GM12878 (cell line): ENCODE measurements at regions not wholly inside any gene's neighbourhood (a gene's known extent, or its start where the extent isn't known, plus 50 kb on each side); places are given as distances from the start of the nearest gene placed in this dataset.

Experiments
- ATAC-seq: fragments of 200-7000 bp; cut with Tn5 transposase; 3 replicates; pipeline ENCODE4 v1.9.1; 2020; ENCODE audit warnings: mild to moderate bottlenecking, moderate library complexity
- BruUV-seq: library from RNA; stranded (reverse); fragments of 400-500 nt; replicated peaks from 2 replicates; lab custom pipeline; 2021; lab: Mats Ljungman, UMichigan
- CTCF ChIA-PET: fragments of 300-600 bp; sonication (Branson Sonifier 250); formaldehyde crosslinking; extraction: SDS; loops from one replicate; lab custom pipeline; 2021; ENCODE audit warnings: inconsistent platforms; lab: Yijun Ruan, JAX
- POLR2A ChIA-PET: fragments of 350-600 bp; formaldehyde crosslinking; extraction: SDS; loops from one replicate; lab custom pipeline; 2021; ENCODE audit warnings: inconsistent platforms; lab: Charles Lee
- RAD21 ChIA-PET: fragments of 300-600 bp; sonication (Branson Sonifier 250); formaldehyde crosslinking; loops from one replicate; lab custom pipeline; 2023; ENCODE audit warnings: antibody characterized with exemption; ENCODE audit not compliant: unreplicated experiment; lab: Charles Lee
- SMC1A ChIA-PET: fragments of 300-600 bp; sonication (Branson Sonifier 250); formaldehyde crosslinking; loops from one replicate; lab custom pipeline; 2023; ENCODE audit not compliant: unreplicated experiment, uncharacterized antibody; lab: Charles Lee
- DNase-seq: peaks from one replicate; pipeline ENCODE4 v3.0.0-alpha.2; 2011; ENCODE audit warnings: low read depth, low spot score
- FAIRE-seq: peaks from 3 replicates; lab custom pipeline; 2011; peaks lifted over from hg19 to GRCh38; lab: Jason Lieb, UNC
- H2AFZ ChIP-seq: 2 replicates; pipeline ENCODE4 v1.6.0; 2011; ENCODE audit warnings: low read depth, low read length, control low read depth; ENCODE audit not compliant: control insufficient read depth
- H3K27ac ChIP-seq: 2 replicates; pipeline ENCODE4 v1.5.1; 2011; ENCODE audit warnings: control low read depth; ENCODE audit not compliant: control insufficient read depth, insufficient read depth
- H3K27me3 ChIP-seq, 2 experiments: replicated peaks in 1 of 2; 2 replicates each; pipeline versions ENCODE4 v1.6.0 to v1.6.1; 2011; ENCODE audit warnings: low read length in 1 of 2; ENCODE audit not compliant: control insufficient read depth in 2 of 2, insufficient read depth in 2 of 2
- H3K36me3 ChIP-seq, 2 experiments: 2 replicates each; pipeline ENCODE4 v1.5.1; 2011; ENCODE audit warnings: low read length in 1 of 2; ENCODE audit not compliant: control insufficient read depth in 2 of 2, insufficient read depth in 2 of 2
- H3K4me1 ChIP-seq: 2 replicates; pipeline ENCODE4 v1.6.1; 2011; ENCODE audit warnings: mild to moderate bottlenecking, low read length, moderate library complexity, mixed read lengths; ENCODE audit not compliant: control insufficient read depth, insufficient read depth
- H3K4me2 ChIP-seq: 2 replicates; pipeline ENCODE4 v1.6.0; 2011; ENCODE audit warnings: control low read depth; ENCODE audit not compliant: control insufficient read depth, insufficient read depth
- H3K4me3 ChIP-seq: fragments of 200-600 bp; sonication (generic); 2 replicates; pipeline ENCODE4 v1.5.1; 2016
- H3K79me2 ChIP-seq: 2 replicates; pipeline ENCODE4 v1.6.0; 2011; ENCODE audit warnings: low read length; ENCODE audit not compliant: control insufficient read depth, insufficient read depth
- H3K9ac ChIP-seq: 2 replicates; pipeline ENCODE4 v1.8.0; 2011; ENCODE audit warnings: low read length, control low read depth, mixed read lengths; ENCODE audit not compliant: control insufficient read depth, insufficient read depth
- H3K9me3 ChIP-seq: replicated peaks from 3 replicates; pipeline ENCODE4 v1.5.1; 2011; ENCODE audit warnings: mild to moderate bottlenecking, low read length; ENCODE audit not compliant: control insufficient read depth, insufficient read depth
- H4K20me1 ChIP-seq: 2 replicates; pipeline ENCODE4 v1.6.0; 2011; ENCODE audit not compliant: control insufficient read depth, insufficient read depth
- BRCA1 ChIP-seq: IDR thresholded peaks from 2 replicates; pipeline ENCODE4 v1.6.1; 2011; ENCODE audit warnings: low read depth, low read length, improper control_type of control experiment
- CBFB ChIP-seq: IDR thresholded peaks from 2 replicates; pipeline ENCODE4 v1.6.1; 2016; ENCODE audit warnings: antibody characterized with exemption, low read depth
- CHD2 ChIP-seq: IDR thresholded peaks from 2 replicates; pipeline ENCODE4 v1.6.1; 2011; ENCODE audit warnings: low read depth, low read length, improper control_type of control experiment, borderline replicate concordance
- CREM ChIP-seq: IDR thresholded peaks from 2 replicates; pipeline ENCODE4 v1.6.1; 2014; ENCODE audit warnings: antibody characterized with exemption, low read depth
- FOXM1 ChIP-seq: IDR thresholded peaks from 2 replicates; pipeline ENCODE4 v1.6.1; 2012; ENCODE audit warnings: low read depth, mild to moderate bottlenecking, inconsistent platforms, low read length, moderate library complexity
- GATAD2B ChIP-seq: fragments of 450-650 bp; conservative IDR thresholded peaks from 2 replicates; pipeline ENCODE4 v1.6.1; 2017; ENCODE audit warnings: low read depth, mild to moderate bottlenecking, moderate library complexity
- JUND ChIP-seq: IDR thresholded peaks from 2 replicates; pipeline ENCODE4 v1.6.1; 2012; ENCODE audit warnings: low read depth, mild to moderate bottlenecking, low read length, improper control_type of control experiment, moderate library complexity
- KDM1A ChIP-seq: fragments of 200-600 bp; sonication (generic); IDR thresholded peaks from 2 replicates; pipeline ENCODE4 v1.6.1; 2016; ENCODE audit warnings: borderline replicate concordance
- NRF1 ChIP-seq: conservative IDR thresholded peaks from 2 replicates; pipeline ENCODE4 v1.6.1; 2011; ENCODE audit warnings: mild to moderate bottlenecking, low read depth, low read length, improper control_type of control experiment
- SIX5 ChIP-seq: IDR thresholded peaks from 2 replicates; pipeline ENCODE4 v1.6.1; 2011; ENCODE audit warnings: mild to moderate bottlenecking, low read depth, low read length, moderate library complexity; ENCODE audit not compliant: severe bottlenecking
- SP1 ChIP-seq: IDR thresholded peaks from one replicate; pipeline ENCODE4 v1.6.1; 2011; ENCODE audit warnings: low read depth, low read length
- STAT3 ChIP-seq: IDR thresholded peaks from 2 replicates; pipeline ENCODE4 v1.6.1; 2011; ENCODE audit warnings: low read depth, low read length, improper control_type of control experiment
- TCF7 ChIP-seq: IDR thresholded peaks from 2 replicates; pipeline ENCODE4 v1.6.1; 2014; ENCODE audit warnings: antibody characterized with exemption, borderline replicate concordance
- WRNIP1 ChIP-seq: IDR thresholded peaks from 2 replicates; pipeline ENCODE4 v1.6.1; 2011; ENCODE audit warnings: low read depth, low read length, improper control_type of control experiment, borderline replicate concordance
- WGBS: methylation state at CpG from one replicate; pipeline ENCODE4 v1.1.6; 2016; ENCODE audit warnings: low lambda C conversion rate; ENCODE audit not compliant: insufficient replicate concordance, insufficient coverage; ENCODE audit errors: missing lambda C conversion rate; 5-methylcytosine and 5-hydroxymethylcytosine counted together
- in situ Hi-C: fragments of 300-500 bp; cut with MboI; formaldehyde crosslinking; loops from 9 replicates; pipeline ENCODE4 v1.14.3; 2018; ENCODE audit warnings: mixed read lengths
- intact Hi-C: fragments of 100-400 bp; cut with micrococcal nuclease; formaldehyde crosslinking; loops from one replicate; pipeline ENCODE4 v1.14.2; 2022; ENCODE audit not compliant: unreplicated experiment
- TF ChIP-seq, protein P1 (sequence below): IDR thresholded peaks from 2 replicates; pipeline ENCODE4 v1.6.1; 2011; ENCODE audit warnings: borderline replicate concordance, low read depth, mild to moderate bottlenecking, moderate library complexity, low read length; ENCODE audit not compliant: insufficient read depth, poor library complexity, severe bottlenecking
- TF ChIP-seq, protein P2 (sequence below): fragments of 450-650 bp; IDR thresholded peaks from 2 replicates; pipeline ENCODE4 v1.6.1; 2017; ENCODE audit warnings: antibody characterized with exemption, mild to moderate bottlenecking, moderate library complexity

- CTCF ChIA-PET, result no interaction called here
- Histone ChIP-seq H3K27ac (no peak overlapping the region), H3K4me3 (no peak overlapping the region), H3K4me2 (no peak overlapping the region), H3K9ac (no peak overlapping the region), H2AFZ (no peak overlapping the region), H4K20me1 (no peaks in the 10 kb centered on the region), H3K27me3 (no peaks in the 10 kb centered on the region), H3K9me3 (no peaks in the 10 kb centered on the region), H3K4me1 (no peaks in the 10 kb centered on the region), H3K79me2 (no peaks in the 10 kb centered on the region), H3K36me3 (no peaks in the 10 kb centered on the region)
- DNase-seq (no peak), FAIRE-seq (no peak), ATAC-seq (no peak)
- BruUV-seq, result no TSS peak
- SMC1A ChIA-PET, result no interaction called here
- POLR2A ChIA-PET, result no interaction called here
- RAD21 ChIA-PET, result no interaction called here
- TF ChIP-seq, protein P1, sequence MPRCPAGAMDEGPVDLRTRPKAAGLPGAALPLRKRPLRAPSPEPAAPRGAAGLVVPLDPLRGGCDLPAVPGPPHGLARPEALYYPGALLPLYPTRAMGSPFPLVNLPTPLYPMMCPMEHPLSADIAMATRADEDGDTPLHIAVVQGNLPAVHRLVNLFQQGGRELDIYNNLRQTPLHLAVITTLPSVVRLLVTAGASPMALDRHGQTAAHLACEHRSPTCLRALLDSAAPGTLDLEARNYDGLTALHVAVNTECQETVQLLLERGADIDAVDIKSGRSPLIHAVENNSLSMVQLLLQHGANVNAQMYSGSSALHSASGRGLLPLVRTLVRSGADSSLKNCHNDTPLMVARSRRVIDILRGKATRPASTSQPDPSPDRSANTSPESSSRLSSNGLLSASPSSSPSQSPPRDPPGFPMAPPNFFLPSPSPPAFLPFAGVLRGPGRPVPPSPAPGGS, result no peak
- TF ChIP-seq TCF7, result no peak
- in situ Hi-C loops (no loop called here), intact Hi-C loops (no loop called here)
These were observed 234.9 kb upstream of the AMOT start for GRCh38 chrX:113075521-113075920.

GRCh38 chrX:113059714-113060113, 219.1 kb upstream of the AMOT start:
- ATAC-seq (no peak), FAIRE-seq (no peak), DNase-seq (no peak)
- Histone ChIP-seq H3K36me3 (no peaks in the 10 kb centered on the region), H3K27me3 (no peaks in the 10 kb centered on the region), H3K27ac (no peak overlapping the region), H3K4me1 (no peaks in the 10 kb centered on the region), H3K9ac (no peak overlapping the region), H4K20me1 (no peaks in the 10 kb centered on the region), H3K4me2 (no peak overlapping the region), H3K79me2 (no peaks in the 10 kb centered on the region), H3K4me3 (no peak overlapping the region), H2AFZ (no peak overlapping the region), H3K9me3 (no peaks in the 10 kb centered on the region)
- ChIA-PET POLR2A (no interaction called here), RAD21 (no interaction called here), SMC1A (no interaction called here), CTCF (no interaction called here)
- intact Hi-C loops, result no loop called here
- in situ Hi-C loops, result no loop called here
- WGBS, result 73% methylated on average over 1 of the region's 1 CpG
- BruUV-seq, result no TSS peak
- TF ChIP-seq JUND (no peak), CBFB (no peak), STAT3 (no peak), CHD2 (no peak), NRF1 (no peak), WRNIP1 (no peak), KDM1A (no peak), BRCA1 (no peak), SIX5 (no peak), SP1 (no peak), FOXM1 (no peak), GATAD2B (no peak), CREM (no peak)
- TF ChIP-seq, protein P2, sequence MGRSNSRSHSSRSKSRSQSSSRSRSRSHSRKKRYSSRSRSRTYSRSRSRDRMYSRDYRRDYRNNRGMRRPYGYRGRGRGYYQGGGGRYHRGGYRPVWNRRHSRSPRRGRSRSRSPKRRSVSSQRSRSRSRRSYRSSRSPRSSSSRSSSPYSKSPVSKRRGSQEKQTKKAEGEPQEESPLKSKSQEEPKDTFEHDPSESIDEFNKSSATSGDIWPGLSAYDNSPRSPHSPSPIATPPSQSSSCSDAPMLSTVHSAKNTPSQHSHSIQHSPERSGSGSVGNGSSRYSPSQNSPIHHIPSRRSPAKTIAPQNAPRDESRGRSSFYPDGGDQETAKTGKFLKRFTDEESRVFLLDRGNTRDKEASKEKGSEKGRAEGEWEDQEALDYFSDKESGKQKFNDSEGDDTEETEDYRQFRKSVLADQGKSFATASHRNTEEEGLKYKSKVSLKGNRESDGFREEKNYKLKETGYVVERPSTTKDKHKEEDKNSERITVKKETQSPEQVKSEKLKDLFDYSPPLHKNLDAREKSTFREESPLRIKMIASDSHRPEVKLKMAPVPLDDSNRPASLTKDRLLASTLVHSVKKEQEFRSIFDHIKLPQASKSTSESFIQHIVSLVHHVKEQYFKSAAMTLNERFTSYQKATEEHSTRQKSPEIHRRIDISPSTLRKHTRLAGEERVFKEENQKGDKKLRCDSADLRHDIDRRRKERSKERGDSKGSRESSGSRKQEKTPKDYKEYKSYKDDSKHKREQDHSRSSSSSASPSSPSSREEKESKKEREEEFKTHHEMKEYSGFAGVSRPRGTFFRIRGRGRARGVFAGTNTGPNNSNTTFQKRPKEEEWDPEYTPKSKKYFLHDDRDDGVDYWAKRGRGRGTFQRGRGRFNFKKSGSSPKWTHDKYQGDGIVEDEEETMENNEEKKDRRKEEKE, result no peak
